Hepatocyte (in vitro differentiated cells): ENCODE measurements at regions not wholly inside any gene's neighbourhood (a gene's known extent, or its start where the extent isn't known, plus 50 kb on each side); places are given as distances from the start of the nearest gene placed in this dataset.
A peak's percentile ranks its signal among the peaks of the same experiment; 100 is the strongest.

Experiments
- DNase-seq: peaks from one replicate; pipeline ENCODE4 v3.0.0-alpha.2; 2016; ENCODE audit warnings: low spot score
- H2AFZ ChIP-seq: fragments of 200-600 bp; sonication (generic); 2 replicates; pipeline ENCODE4 v1.6.0; 2016; ENCODE audit warnings: antibody characterized with exemption, mild to moderate bottlenecking
- H3K27ac ChIP-seq: fragments of 200-600 bp; sonication (generic); 2 replicates; pipeline ENCODE4 v1.5.1; 2016; ENCODE audit warnings: mild to moderate bottlenecking
- H3K27me3 ChIP-seq: fragments of 200-600 bp; sonication (generic); 2 replicates; pipeline ENCODE4 v1.6.1; 2016
- H3K36me3 ChIP-seq: fragments of 200-600 bp; sonication (generic); replicated peaks from 2 replicates; pipeline ENCODE4 v1.5.1; 2016; ENCODE audit warnings: low read depth; ENCODE audit not compliant: insufficient read depth
- H3K4me1 ChIP-seq: fragments of 200-600 bp; sonication (generic); 2 replicates; pipeline ENCODE4 v1.5.1; 2016; ENCODE audit warnings: mild to moderate bottlenecking, moderate library complexity; ENCODE audit not compliant: insufficient read depth
- H3K4me2 ChIP-seq: fragments of 200-600 bp; sonication (generic); 2 replicates; pipeline ENCODE4 v1.6.0; 2016
- H3K4me3 ChIP-seq: fragments of 200-600 bp; sonication (generic); 2 replicates; pipeline ENCODE4 v1.5.1; 2016; ENCODE audit warnings: mild to moderate bottlenecking
- H3K79me2 ChIP-seq: fragments of 200-600 bp; sonication (generic); 2 replicates; pipeline ENCODE4 v1.6.0; 2017; ENCODE audit warnings: mild to moderate bottlenecking
- H3K9me2 ChIP-seq: fragments of 200-600 bp; sonication (generic); replicated peaks from 2 replicates; pipeline ENCODE4 v1.6.0; 2017; ENCODE audit warnings: mild to moderate bottlenecking; ENCODE audit not compliant: insufficient read depth
- H3K9me3 ChIP-seq: fragments of 200-600 bp; sonication (generic); 2 replicates; pipeline ENCODE4 v1.5.1; 2016; ENCODE audit warnings: low read depth, mild to moderate bottlenecking
- H4K20me1 ChIP-seq: fragments of 200-600 bp; sonication (generic); 2 replicates; pipeline ENCODE4 v1.6.0; 2016; ENCODE audit warnings: mild to moderate bottlenecking; ENCODE audit not compliant: insufficient read depth, poor library complexity, severe bottlenecking
- CTCF ChIP-seq: fragments of 200-600 bp; sonication (generic); IDR thresholded peaks from 2 replicates; pipeline ENCODE4 v1.5.1; 2016; ENCODE audit warnings: antibody characterized with exemption, mild to moderate bottlenecking; ENCODE audit not compliant: poor library complexity
- EZH2 ChIP-seq: fragments of 200-600 bp; sonication (generic); IDR thresholded peaks from 2 replicates; pipeline ENCODE4 v1.6.1; 2016; ENCODE audit warnings: antibody characterized with exemption, mild to moderate bottlenecking, borderline replicate concordance
- EZH2phosphoT487 ChIP-seq: fragments of 200-600 bp; sonication (generic); IDR thresholded peaks from one replicate; pipeline ENCODE4 v1.6.1; 2018; ENCODE audit warnings: antibody characterized with exemption, mild to moderate bottlenecking, low read depth, moderate library complexity; ENCODE audit not compliant: unreplicated experiment, severe bottlenecking
- WGBS: methylation state at CpG from one replicate; pipeline ENCODE4 v1.1.6; 2016; ENCODE audit warnings: low lambda C conversion rate; ENCODE audit errors: missing lambda C conversion rate; 5-methylcytosine and 5-hydroxymethylcytosine counted together

- DNase-seq, result no peak
- Histone ChIP-seq H3K27ac (no peak overlapping the region), H3K4me3 (no peak overlapping the region), H3K4me1 (peaks cover 3% of the 10 kb centered on the region), H3K36me3 (no peaks in the 10 kb centered on the region), H3K9me2 (no peaks in the 10 kb centered on the region), H3K9me3 (no peaks in the 10 kb centered on the region), H4K20me1 (no peaks in the 10 kb centered on the region), H3K4me2 (no peak overlapping the region), H3K79me2 (no peaks in the 10 kb centered on the region), H3K27me3 (no peaks in the 10 kb centered on the region), H2AFZ (no peak overlapping the region)
- TF ChIP-seq EZH2 (no peak), CTCF (no peak), EZH2phosphoT487 (no peak)
- 87% methylated on average over 9 of the region's 9 CpGs for WGBS
These were observed 144.0 kb upstream of the PHACTR3 start for GRCh38 chr20:59460352-59460751.

- Histone ChIP-seq H3K4me1 (no peaks in the 10 kb centered on the region), H3K4me2 (no peak overlapping the region), H3K27ac (no peak overlapping the region), H3K36me3 (no peaks in the 10 kb centered on the region), H3K27me3 (no peaks in the 10 kb centered on the region), H3K9me3 (no peaks in the 10 kb centered on the region), H3K79me2 (no peaks in the 10 kb centered on the region), H3K4me3 (no peak overlapping the region), H3K9me2 (no peaks in the 10 kb centered on the region), H4K20me1 (no peaks in the 10 kb centered on the region), H2AFZ (no peak overlapping the region)
- TF ChIP-seq EZH2phosphoT487, result no peak
- TF ChIP-seq EZH2, result no peak
- TF ChIP-seq CTCF, result no peak
- WGBS, result 79% methylated on average over 14 of the region's 14 CpGs
- no peak for DNase-seq
These were observed 142.8 kb upstream of the PHACTR3 start for GRCh38 chr20:59461526-59461925.

GRCh38 chr20:59462249-59462648 is 142.1 kb upstream of the PHACTR3 start:
- H2AFZ ChIP-seq, result no peak overlapping the region
- no peaks in the 10 kb centered on the region for H3K9me2 ChIP-seq
- H3K79me2 ChIP-seq, result no peaks in the 10 kb centered on the region
- no peak for DNase-seq
- no peaks in the 10 kb centered on the region for H3K27me3 ChIP-seq
- no peaks in the 10 kb centered on the region for H3K4me1 ChIP-seq
- no peak overlapping the region for H3K4me3 ChIP-seq
- H3K9me3 ChIP-seq, result no peaks in the 10 kb centered on the region
- no peaks in the 10 kb centered on the region for H3K36me3 ChIP-seq
- no peak overlapping the region for H3K4me2 ChIP-seq
- WGBS, result 87% methylated on average over 10 of the region's 10 CpGs
- H4K20me1 ChIP-seq, result no peaks in the 10 kb centered on the region
- no peak overlapping the region for H3K27ac ChIP-seq
- no peak for TF ChIP-seq EZH2
- no peak for TF ChIP-seq EZH2phosphoT487
- TF ChIP-seq CTCF, result no peak

- H3K9me2 ChIP-seq, result no peaks in the 10 kb centered on the region
- H3K36me3 ChIP-seq, result no peaks in the 10 kb centered on the region
- H3K4me1 ChIP-seq, result no peaks in the 10 kb centered on the region
- no peaks in the 10 kb centered on the region for H3K9me3 ChIP-seq
- peak; percentile 43 for DNase-seq
- H3K27ac ChIP-seq, result peak overlapping the region; percentile 16
- no peaks in the 10 kb centered on the region for H4K20me1 ChIP-seq
- no peak overlapping the region for H2AFZ ChIP-seq
- WGBS, result 62% methylated on average over 2 of the region's 2 CpGs
- no peak overlapping the region for H3K4me3 ChIP-seq
- no peaks in the 10 kb centered on the region for H3K27me3 ChIP-seq
- H3K79me2 ChIP-seq, result no peaks in the 10 kb centered on the region
- H3K4me2 ChIP-seq, result no peak overlapping the region
- TF ChIP-seq EZH2 (no peak), EZH2phosphoT487 (no peak), CTCF (no peak)
These were observed 140.8 kb upstream of the PHACTR3 start for GRCh38 chr20:59463541-59463940.
